A549 (cell line): ENCODE measurements at regions not wholly inside any gene's neighbourhood (a gene's known extent, or its start where the extent isn't known, plus 50 kb on each side); places are given as distances from the start of the nearest gene placed in this dataset.

Experiments used
- CBX2 ChIP-seq: fragments of 200-600 bp; sonication (generic); IDR thresholded peaks from 2 replicates; pipeline ENCODE4 v1.6.1; 2016; ENCODE audit warnings: low read depth, mild to moderate bottlenecking, borderline replicate concordance
- CEBPB ChIP-seq, 2 experiments: fragments of >200 bp in 1 of 2; sonication (Bioruptor Twin) in 1 of 2; formaldehyde crosslinking in 1 of 2; IDR thresholded peaks; 2 replicates each; pipeline ENCODE4 v1.6.1; 2012 to 2016
- MAFK ChIP-seq: fragments of 450-650 bp; IDR thresholded peaks from 2 replicates; pipeline ENCODE4 v1.6.1; 2014; ENCODE audit not compliant: partially characterized antibody
- MAZ ChIP-seq: fragments of 150-350 bp; IDR thresholded peaks from 2 replicates; pipeline ENCODE4 v1.6.1; 2014; ENCODE audit warnings: antibody characterized with exemption, low read depth, low read length, borderline replicate concordance
- PHF8 ChIP-seq: fragments of 200-600 bp; sonication (generic); IDR thresholded peaks from 2 replicates; pipeline ENCODE4 v1.6.1; 2016; ENCODE audit warnings: low read depth, mild to moderate bottlenecking, antibody characterized with exemption, moderate library complexity, borderline replicate concordance
- POLR2A ChIP-seq: IDR thresholded peaks from 2 replicates; pipeline ENCODE4 v1.6.1; 2012; ENCODE audit warnings: mild to moderate bottlenecking, low read length
- REST ChIP-seq: fragments of 200-600 bp; sonication (generic); IDR thresholded peaks from 2 replicates; pipeline ENCODE4 v1.6.1; 2016; ENCODE audit warnings: antibody characterized with exemption, mild to moderate bottlenecking, moderate library complexity
- RFX5 ChIP-seq: fragments of 450-650 bp; IDR thresholded peaks from 2 replicates; pipeline ENCODE4 v1.7.1; 2014; ENCODE audit warnings: antibody characterized with exemption, mild to moderate bottlenecking, moderate library complexity
- TF ChIP-seq, protein P1 (sequence below): fragments of >200 bp; sonication (Bioruptor Twin); formaldehyde crosslinking; IDR thresholded peaks from 3 replicates; pipeline ENCODE4 v1.5.1; 2016

- TF ChIP-seq, protein P1, sequence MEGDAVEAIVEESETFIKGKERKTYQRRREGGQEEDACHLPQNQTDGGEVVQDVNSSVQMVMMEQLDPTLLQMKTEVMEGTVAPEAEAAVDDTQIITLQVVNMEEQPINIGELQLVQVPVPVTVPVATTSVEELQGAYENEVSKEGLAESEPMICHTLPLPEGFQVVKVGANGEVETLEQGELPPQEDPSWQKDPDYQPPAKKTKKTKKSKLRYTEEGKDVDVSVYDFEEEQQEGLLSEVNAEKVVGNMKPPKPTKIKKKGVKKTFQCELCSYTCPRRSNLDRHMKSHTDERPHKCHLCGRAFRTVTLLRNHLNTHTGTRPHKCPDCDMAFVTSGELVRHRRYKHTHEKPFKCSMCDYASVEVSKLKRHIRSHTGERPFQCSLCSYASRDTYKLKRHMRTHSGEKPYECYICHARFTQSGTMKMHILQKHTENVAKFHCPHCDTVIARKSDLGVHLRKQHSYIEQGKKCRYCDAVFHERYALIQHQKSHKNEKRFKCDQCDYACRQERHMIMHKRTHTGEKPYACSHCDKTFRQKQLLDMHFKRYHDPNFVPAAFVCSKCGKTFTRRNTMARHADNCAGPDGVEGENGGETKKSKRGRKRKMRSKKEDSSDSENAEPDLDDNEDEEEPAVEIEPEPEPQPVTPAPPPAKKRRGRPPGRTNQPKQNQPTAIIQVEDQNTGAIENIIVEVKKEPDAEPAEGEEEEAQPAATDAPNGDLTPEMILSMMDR = no peak
- no peak for TF ChIP-seq PHF8
- no peak for TF ChIP-seq MAFK
- TF ChIP-seq CBX2 = no peak
- no peak for TF ChIP-seq REST
- no peak for TF ChIP-seq CEBPB (IDR thresholded peaks at IDR 0.05)
- TF ChIP-seq POLR2A = no peak
- no peak for TF ChIP-seq RFX5
- TF ChIP-seq MAZ = no peak
Observed at GRCh38 chr18:14979875-14980274, 231.9 kb downstream of the ANKRD30B start.
